ENCODE measurements at regions not wholly inside any gene's neighbourhood (a gene's known extent, or its start where the extent isn't known, plus 50 kb on each side); places are given as distances from the start of the nearest gene placed in this dataset.

- TF ChIP-seq POLR2A (IDR thresholded peaks at IDR 0.05) (no peak), CTCF (IDR thresholded peaks at IDR 0.05) (no peak)
Observed at GRCh38 chr2:180601016-180601415, 379.4 kb upstream of the UBE2E3 start.
